GM21786 (cell line): ENCODE measurements at regions not wholly inside any gene's neighbourhood (a gene's known extent, or its start where the extent isn't known, plus 50 kb on each side); places are given as distances from the start of the nearest gene placed in this dataset.

Experiments used
- ATAC-seq: cut with Tn5 transposase; IDR thresholded peaks from one replicate; pipeline ENCODE4 v1.9.1; 2021; ENCODE audit not compliant: unreplicated experiment

DNA sequence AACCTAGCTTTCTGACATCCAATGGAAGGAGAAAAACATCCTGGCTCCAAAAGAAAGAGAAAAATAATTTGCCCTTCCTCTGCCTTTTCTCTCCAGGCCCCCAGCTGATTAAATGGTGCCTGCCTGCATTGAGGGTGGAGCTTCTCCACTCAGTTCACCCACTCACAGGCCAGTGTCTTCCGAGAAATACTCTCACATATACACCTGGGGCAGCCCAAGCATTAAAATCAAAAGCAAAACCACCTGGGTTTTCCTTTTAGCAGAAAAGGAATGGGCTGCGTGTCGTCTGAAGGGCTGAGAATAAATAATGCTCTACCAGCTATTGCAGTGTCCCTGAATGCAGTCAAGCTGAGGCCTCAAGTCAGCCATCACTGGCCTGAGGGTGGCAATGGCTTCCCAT is 1143.8 kb upstream of the TENM4 start:
- ATAC-seq, result no peak

DNA sequence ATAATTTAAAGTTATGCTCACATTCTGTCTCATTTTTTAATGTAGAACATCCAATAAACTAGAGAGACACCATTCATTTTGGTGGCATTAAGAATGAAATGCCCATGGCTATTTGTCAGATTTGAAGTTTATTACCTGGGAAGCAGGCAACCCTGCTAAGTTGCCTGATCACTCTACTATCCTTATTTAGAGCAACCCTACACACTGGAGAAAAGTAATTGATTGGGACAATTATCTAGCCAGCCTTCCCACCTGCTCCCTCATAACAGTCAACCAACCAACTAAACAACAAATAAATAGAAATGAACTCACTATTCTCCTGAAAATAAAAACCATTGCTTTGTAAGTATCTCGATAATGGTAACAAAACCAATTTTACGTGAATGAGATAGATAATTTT is 1129.0 kb upstream of the TENM4 start:
- no peak for ATAC-seq

DNA sequence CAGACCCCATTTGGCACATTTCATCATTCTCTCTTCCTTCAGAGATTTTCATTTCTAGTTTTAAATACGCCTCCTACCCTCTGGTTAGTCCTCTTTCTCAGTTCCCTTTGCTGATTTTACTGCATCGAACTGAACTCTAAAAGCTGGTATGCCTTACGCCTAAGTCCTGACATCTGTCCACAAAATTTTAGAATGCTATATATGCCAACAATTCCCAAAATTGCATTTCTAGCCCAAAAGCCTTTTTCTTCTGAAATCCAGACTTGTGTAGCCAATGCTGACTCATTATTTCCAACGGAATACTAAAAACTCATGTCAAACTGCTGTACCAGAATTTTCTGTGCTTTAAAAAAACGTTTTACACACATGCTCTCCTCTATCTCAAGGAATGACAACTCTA is 1124.4 kb upstream of the TENM4 start:
- ATAC-seq, result no peak

DNA sequence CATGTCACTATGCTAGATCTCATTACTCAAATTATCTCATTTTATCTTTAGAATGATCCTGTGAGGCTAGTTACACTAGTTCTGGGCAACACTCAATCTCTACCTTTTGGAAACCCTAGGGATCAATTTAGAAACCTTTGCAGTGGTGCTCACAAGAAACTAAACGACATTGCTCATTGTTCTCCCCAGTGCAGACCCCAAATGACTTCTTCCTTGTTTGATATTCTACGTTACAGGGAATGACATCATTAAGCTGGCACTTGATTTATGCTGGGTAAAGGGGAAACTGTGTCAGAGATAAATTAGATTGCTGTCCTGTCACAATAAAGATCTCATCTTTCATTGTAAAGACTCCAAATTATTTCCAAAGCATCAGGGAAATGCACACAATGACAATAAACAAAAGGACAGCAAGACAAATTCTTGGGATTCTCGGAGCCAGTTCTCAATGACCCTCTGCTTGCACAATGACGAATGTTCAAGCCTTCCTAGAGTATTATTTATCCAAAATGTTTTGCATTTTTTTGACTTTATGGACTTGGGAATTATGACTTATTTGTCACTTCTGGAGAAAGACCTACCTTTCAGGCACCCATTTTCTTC is 1121.8 kb upstream of the TENM4 start:
- ATAC-seq, result no peak

DNA sequence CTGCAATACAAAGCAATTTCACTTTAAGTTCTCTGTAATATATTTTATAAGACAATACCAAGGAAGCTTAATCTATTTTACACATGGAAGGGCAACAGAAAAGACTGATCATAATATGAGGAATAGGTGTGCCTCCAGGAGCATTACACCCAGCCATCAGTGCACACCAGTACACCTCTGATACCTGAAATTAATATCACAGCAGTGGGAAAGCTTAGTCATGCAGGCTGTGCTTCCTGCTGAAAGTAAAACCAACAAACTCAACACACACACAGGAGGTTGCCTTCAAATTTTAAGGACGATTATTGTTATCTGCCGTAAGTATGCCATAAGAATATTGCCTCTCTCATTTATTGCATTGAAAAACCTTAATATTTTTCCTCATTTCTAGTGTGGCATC is 1119.1 kb upstream of the TENM4 start:
- no peak for ATAC-seq

DNA sequence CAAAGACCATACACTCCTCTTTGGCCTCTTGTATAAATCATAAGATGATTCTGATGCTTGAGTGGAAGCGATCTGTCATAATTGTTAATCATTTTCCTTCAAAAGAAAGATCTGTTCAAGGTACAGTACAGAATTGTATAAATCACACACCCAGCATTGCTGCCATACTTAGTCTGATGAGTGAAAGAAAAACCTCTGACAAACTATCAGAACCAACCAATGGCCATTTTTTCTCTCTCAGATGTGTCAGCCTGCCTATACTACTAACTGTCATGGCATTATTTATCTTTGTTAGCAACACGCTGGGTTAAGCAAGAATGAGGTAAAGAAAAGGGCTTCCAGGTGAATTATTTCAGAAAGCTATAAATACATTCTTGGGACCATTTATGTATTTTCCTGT is 1112.7 kb upstream of the TENM4 start:
- ATAC-seq, result no peak

DNA sequence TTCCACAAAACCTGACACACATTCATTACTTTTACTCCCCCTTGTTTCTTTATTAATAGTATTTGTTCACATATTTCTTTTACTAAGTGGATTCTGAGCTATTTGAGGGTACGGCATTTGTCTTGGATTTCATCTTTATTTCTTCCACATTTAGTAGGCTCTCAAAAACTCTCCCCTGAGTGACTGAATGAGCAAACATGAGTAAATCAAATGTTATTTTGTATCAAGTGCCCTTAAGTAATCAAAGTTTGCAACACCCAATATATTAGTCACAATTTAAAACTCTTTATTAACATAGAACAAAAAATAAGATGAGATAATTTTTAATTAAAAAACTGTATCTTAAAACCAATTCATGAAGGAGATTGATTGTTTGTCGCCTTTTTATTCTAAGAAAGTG is 1101.9 kb upstream of the TENM4 start:
- ATAC-seq, result no peak

GRCh38 chr11:80538040-80538439 is 1097.2 kb upstream of the TENM4 start:
- no peak for ATAC-seq

GRCh38 chr11:80533463-80533862 is 1092.6 kb upstream of the TENM4 start:
- ATAC-seq, result no peak

DNA sequence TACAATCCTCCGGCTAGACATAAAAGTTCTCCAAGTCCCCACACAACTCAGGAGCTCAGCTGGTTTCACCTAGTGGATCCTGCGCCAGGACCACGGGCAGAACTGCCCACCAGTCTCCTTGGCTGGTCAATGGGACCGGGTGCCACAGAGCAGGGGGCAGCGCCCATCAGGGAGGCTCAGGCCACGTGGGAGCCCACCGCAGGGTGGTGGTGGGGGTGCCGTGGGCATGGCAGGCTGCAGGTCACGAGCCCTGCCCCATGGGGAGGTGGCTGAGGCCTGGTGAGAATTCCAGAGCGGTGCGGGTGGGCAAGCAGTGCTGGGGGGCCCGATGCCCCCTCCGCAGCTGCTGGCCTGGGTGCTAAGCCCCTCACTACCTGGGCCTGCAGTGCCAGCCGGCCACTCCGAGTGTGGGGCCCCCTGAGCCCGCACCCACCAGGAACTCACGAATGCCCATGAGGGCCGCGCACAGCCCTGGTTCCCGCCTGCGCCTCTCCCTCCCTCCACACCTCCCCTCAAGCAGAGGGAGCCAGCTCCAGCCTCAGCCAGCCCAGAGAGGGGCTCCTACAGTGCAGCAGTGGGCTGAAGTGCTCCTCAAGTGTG is 1091.9 kb upstream of the TENM4 start:
- no peak for ATAC-seq

- no peak for ATAC-seq
Observed at GRCh38 chr11:80529726-80530125, 1088.9 kb upstream of the TENM4 start.

DNA sequence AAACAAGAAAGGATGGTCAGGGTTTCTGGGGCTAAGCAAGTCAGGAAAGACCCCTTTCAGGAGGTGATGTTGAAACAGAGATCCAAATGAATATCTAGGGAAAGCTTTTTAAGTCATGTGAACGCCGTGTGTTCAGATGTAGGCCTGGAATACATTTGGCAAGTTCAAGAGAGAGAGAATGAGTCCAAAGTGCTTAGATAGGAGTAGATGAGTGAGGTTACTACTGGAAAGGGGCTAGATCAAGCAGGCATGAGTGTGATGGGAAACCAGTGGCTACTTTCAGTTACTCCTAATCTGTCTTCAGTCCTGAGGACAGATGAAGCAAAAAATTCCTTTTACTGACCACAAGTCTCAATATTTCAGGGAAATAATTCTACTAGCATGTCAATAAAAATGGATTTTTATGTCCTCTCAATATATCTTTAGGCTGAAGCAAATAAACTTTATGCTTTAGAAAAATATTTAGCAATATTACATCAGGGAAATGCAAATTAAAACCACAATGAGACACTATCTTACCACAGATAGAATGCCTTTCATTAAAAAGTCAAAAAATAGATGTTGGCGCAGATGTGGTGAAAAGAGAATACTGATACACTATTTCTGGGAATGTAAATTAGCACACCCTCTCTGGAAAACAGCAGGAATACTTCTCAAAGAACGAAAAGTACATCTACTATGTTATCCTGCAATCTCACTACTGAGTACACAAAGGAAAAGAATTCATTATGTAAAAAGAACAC is 1085.0 kb upstream of the TENM4 start:
- no peak for ATAC-seq

GRCh38 chr11:80524349-80524748 is 1083.5 kb upstream of the TENM4 start:
- no peak for ATAC-seq

- no peak for ATAC-seq
Observed at GRCh38 chr11:80523057-80523456, 1082.2 kb upstream of the TENM4 start.

GRCh38 chr11:80521592-80521991 is 1080.8 kb upstream of the TENM4 start:
- ATAC-seq, result no peak

DNA sequence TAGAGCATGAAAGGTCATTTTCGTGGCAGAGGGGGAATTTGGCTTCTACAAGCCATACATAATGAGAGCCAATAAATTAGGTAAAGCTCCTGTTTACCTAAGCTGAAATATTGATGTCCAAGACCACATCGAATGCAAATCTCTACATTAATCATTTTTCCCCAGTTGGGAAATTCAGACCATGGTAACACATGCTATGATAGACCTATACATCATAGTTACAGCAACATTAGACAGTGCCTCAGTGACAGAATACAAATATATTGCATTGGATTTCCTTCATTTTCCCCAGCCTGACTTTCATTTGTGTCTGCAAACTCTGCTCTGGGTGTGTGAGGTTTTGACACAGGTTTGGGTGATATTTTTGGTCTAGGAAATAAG is 1079.7 kb upstream of the TENM4 start:
- ATAC-seq, result no peak

- ATAC-seq, result no peak
Observed at GRCh38 chr11:80519596-80520506, 1079.0 kb upstream of the TENM4 start.

- no peak for ATAC-seq
Observed at GRCh38 chr11:80517701-80518100, 1076.9 kb upstream of the TENM4 start.

GRCh38 chr11:80515097-80515496 is 1074.3 kb upstream of the TENM4 start:
- ATAC-seq, result no peak

DNA sequence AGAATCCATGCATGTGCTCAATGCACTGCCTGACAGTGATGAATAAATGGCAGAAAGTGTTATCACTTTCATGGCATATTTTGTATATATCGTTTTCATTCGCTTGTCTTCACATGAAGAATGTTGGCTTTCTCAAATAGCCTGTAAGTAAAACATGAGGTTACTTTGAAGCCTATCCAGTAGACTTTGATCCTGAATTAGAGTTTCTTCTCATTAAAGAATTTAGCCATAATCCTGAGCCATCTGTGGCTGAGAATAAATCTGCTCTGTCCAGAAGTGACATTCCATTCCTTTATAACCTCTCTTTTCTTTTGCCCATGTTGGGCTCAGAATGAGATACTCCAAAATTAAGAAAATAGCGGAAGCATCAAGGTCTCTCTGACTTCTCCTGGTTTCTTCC is 1071.7 kb upstream of the TENM4 start:
- no peak for ATAC-seq

DNA sequence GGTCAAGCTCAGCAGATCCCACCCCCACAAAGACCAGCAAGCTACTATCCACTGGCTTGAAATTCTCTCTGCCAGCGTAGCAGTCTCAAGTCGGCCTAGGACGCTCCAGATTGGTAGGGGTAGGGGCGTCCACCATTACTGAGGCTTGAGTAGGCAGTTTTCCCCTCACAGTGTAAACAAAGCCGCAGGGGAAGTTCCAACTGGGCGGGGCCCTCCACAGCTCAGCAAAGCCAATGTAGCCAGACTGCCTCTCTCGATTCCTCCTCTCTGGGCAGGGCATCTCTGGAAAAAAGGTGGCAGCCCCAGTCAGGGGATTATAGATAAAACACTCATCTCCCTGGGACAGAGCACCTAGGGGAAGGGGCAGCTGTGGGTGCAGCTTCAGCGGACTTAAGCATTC is 1064.9 kb upstream of the TENM4 start:
- no peak for ATAC-seq

DNA sequence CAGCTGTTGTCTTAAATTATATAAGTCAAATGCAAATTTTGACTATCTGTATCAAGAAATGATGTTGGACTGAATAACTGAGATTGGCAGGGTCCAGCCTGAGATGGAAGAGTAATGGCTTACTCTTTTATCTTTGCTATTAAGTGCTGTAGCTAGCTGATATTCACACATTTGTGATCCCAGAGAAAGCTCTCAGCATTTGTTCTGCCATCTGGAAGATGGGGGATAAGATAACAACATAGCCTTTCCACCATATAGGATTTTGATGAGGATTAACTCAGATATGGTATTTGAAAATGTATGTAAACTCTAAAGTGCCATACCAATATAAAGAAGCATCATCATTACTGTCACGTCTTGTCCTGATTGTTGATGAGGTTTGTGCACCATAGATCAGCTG is 1063.2 kb upstream of the TENM4 start:
- ATAC-seq, result no peak
